Activated CD8-positive, alpha-beta T cell treated with anti-CD3 and anti-CD28 coated beads for 36 hours (primary cell): ENCODE measurements at regions not wholly inside any gene's neighbourhood (a gene's known extent, or its start where the extent isn't known, plus 50 kb on each side); places are given as distances from the start of the nearest gene placed in this dataset.
"Not testable (repeated sequence)": the region's sequence is repeated elsewhere in the genome, so short reads cannot be mapped to it uniquely, and the experiment has no call there.

Experiments
- ATAC-seq: fragments of 200-7000 bp; cut with Tn5 transposase; one replicate; pipeline ENCODE4 v1.10.0; 2021; ENCODE audit warnings: mild to moderate bottlenecking, moderate library complexity
- CTCF ChIA-PET: fragments of 350-600 bp; sonication (Branson Sonifier 250); formaldehyde crosslinking; loops from one replicate; lab custom pipeline; 2021; ENCODE audit warnings: antibody characterized with exemption; lab: Charles Lee
- POLR2A ChIA-PET: fragments of 350-600 bp; sonication (Branson Sonifier 250); formaldehyde crosslinking; loops from one replicate; lab custom pipeline; 2021; ENCODE audit warnings: antibody characterized with exemption; lab: Charles Lee
- DNase-seq: peaks from one replicate; pipeline ENCODE4 v3.0.0-alpha.2; 2020
- H3K27ac Mint-ChIP-seq: one replicate; pipeline ENCODE4 v1.8.0; 2021; ENCODE audit warnings: mild to moderate bottlenecking, mixed read lengths
- H3K27me3 Mint-ChIP-seq: one replicate; pipeline ENCODE4 v1.8.0; 2021; ENCODE audit warnings: mixed read lengths
- H3K36me3 Mint-ChIP-seq: one replicate; pipeline ENCODE4 v1.8.0; 2021; ENCODE audit warnings: low read depth, mixed read lengths
- H3K4me1 Mint-ChIP-seq: one replicate; pipeline ENCODE4 v1.8.0; 2021; ENCODE audit warnings: low read depth, mixed read lengths
- H3K4me3 Mint-ChIP-seq: one replicate; pipeline ENCODE4 v1.8.0; 2021; ENCODE audit warnings: mild to moderate bottlenecking, moderate library complexity, mixed read lengths
- H3K9me3 Mint-ChIP-seq: one replicate; pipeline ENCODE4 v1.8.0; 2021; ENCODE audit warnings: mixed read lengths
- CTCF ChIP-seq: fragments of 200-600 bp; IDR thresholded peaks from one replicate; pipeline ENCODE4 v1.8.0; 2022; ENCODE audit warnings: antibody characterized with exemption, mild to moderate bottlenecking
- intact Hi-C: fragments of 100-400 bp; cut with micrococcal nuclease; formaldehyde crosslinking; loops from one replicate; pipeline ENCODE4 v1.10.0; 2022

- no peak overlapping the region for H3K27ac Mint-ChIP-seq
- H3K4me3 Mint-ChIP-seq: no peak overlapping the region
- H3K27me3 Mint-ChIP-seq: no peaks in the 10 kb centered on the region
- DNase-seq: no peak
- intact Hi-C loops: no loop called here
- peaks cover 20% of the 10 kb centered on the region for H3K9me3 Mint-ChIP-seq
- ChIA-PET POLR2A (no interaction called here), CTCF (no interaction called here)
- TF ChIP-seq CTCF: no peak
- H3K36me3 Mint-ChIP-seq: no peaks in the 10 kb centered on the region
- ATAC-seq: no peak
- H3K4me1 Mint-ChIP-seq: no peaks in the 10 kb centered on the region
These were observed 100.6 kb upstream of the APCDD1 start for GRCh38 chr18:10353791-10354190.

GRCh38 chr18:10354241-10354811, 100.1 kb upstream of the APCDD1 start:
- no peak for ATAC-seq

GRCh38 chr18:10354890-10355289, 99.5 kb upstream of the APCDD1 start:
- Mint-ChIP-seq H3K9me3 (peaks cover 20% of the 10 kb centered on the region), H3K36me3 (no peaks in the 10 kb centered on the region), H3K27ac (no peak overlapping the region), H3K27me3 (no peaks in the 10 kb centered on the region), H3K4me3 (no peak overlapping the region), H3K4me1 (no peaks in the 10 kb centered on the region)
- ATAC-seq (no peak), DNase-seq (no peak)
- ChIA-PET POLR2A (no interaction called here), CTCF (no interaction called here)
- intact Hi-C loops: no loop called here
- TF ChIP-seq CTCF: no peak

More at GRCh38 chr18:10354241-10354811, 100.1 kb upstream of the APCDD1 start:
- TF ChIP-seq CTCF: no peak
- CTCF ChIA-PET: no interaction called here
- peaks cover 20% of the 10 kb centered on the region for H3K9me3 Mint-ChIP-seq
- POLR2A ChIA-PET: no interaction called here
- no peaks in the 10 kb centered on the region for H3K4me1 Mint-ChIP-seq
- intact Hi-C loops: no loop called here
- DNase-seq: no peak
- no peaks in the 10 kb centered on the region for H3K27me3 Mint-ChIP-seq
- H3K4me3 Mint-ChIP-seq: no peak overlapping the region
- no peaks in the 10 kb centered on the region for H3K36me3 Mint-ChIP-seq
- H3K27ac Mint-ChIP-seq: no peak overlapping the region

GRCh38 chr18:10356999-10357398, 97.4 kb upstream of the APCDD1 start:
- H3K36me3 Mint-ChIP-seq, ATAC-seq, CTCF ChIA-PET, H3K27ac Mint-ChIP-seq, H3K4me1 Mint-ChIP-seq, H3K27me3 Mint-ChIP-seq, H3K4me3 Mint-ChIP-seq, DNase-seq, intact Hi-C loops, POLR2A ChIA-PET: not testable (repeated sequence)
- peaks cover 20% of the 10 kb centered on the region for H3K9me3 Mint-ChIP-seq

- no peaks in the 10 kb centered on the region for H3K27me3 Mint-ChIP-seq
- H3K27ac Mint-ChIP-seq: no peak overlapping the region
- H3K4me1 Mint-ChIP-seq: no peaks in the 10 kb centered on the region
- DNase-seq (no peak), ATAC-seq (no peak)
- ChIA-PET CTCF (no interaction called here), POLR2A (no interaction called here)
- intact Hi-C loops: no loop called here
- no peaks in the 10 kb centered on the region for H3K36me3 Mint-ChIP-seq
- H3K9me3 Mint-ChIP-seq: peaks cover 14% of the 10 kb centered on the region
- TF ChIP-seq CTCF: no peak
- H3K4me3 Mint-ChIP-seq: no peak overlapping the region
These were observed 92.8 kb upstream of the APCDD1 start for GRCh38 chr18:10361660-10362059.
